ENCODE measurements at regions not wholly inside any gene's neighbourhood (a gene's known extent, or its start where the extent isn't known, plus 50 kb on each side); places are given as distances from the start of the nearest gene placed in this dataset.

GRCh38 chr12:78494911-78495310 is 369.7 kb upstream of the SYT1 start:
- DNase-seq (no peak), ATAC-seq (ENCODE audit: poor library complexity) (no peak)
- H3K9me3 Mint-ChIP-seq, result peaks cover 4% of the 10 kb centered on the region
- Histone ChIP-seq H3K4me3 (ENCODE audit: low read length) (no peak overlapping the region), H3K27ac (ENCODE audit: low read depth in 1 of 2, low read length in 2 of 2) (no peak overlapping the region), H3K4me1 (ENCODE audit: insufficient read depth, low read length) (no peaks in the 10 kb centered on the region), H3K27me3 (ENCODE audit: control insufficient read depth in 1 of 2, insufficient read depth in 2 of 2, low read length in 2 of 2) (no peaks in the 10 kb centered on the region), H3K36me3 (ENCODE audit: insufficient read depth, low read length) (no peaks in the 10 kb centered on the region), H3K9me3 (ENCODE audit: control insufficient read depth in 1 of 2, insufficient read depth in 1 of 2, low read length in 2 of 2) (peaks cover 0 to 3% of the 10 kb centered on the region in 2 experiments)
- no peak overlapping the region for H3K4me3 Mint-ChIP-seq
- H3K4me1 Mint-ChIP-seq (ENCODE audit: low read depth), result no peaks in the 10 kb centered on the region
- intact Hi-C loops (cut with DNase I, micrococcal nuclease), result no loop called here
- H3K36me3 Mint-ChIP-seq (ENCODE audit: low read depth), result no peaks in the 10 kb centered on the region
- no peak for TF ChIP-seq CTCF (IDR thresholded peaks at IDR 0.05)
- no peak overlapping the region for H3K27ac Mint-ChIP-seq
- ChIA-PET CTCF (no interaction called here), POLR2A (no interaction called here)
- no peaks in the 10 kb centered on the region for H3K27me3 Mint-ChIP-seq

- H3K27me3 Mint-ChIP-seq, result no peaks in the 10 kb centered on the region
- H3K4me1 Mint-ChIP-seq (ENCODE audit: low read depth), result no peaks in the 10 kb centered on the region
- Histone ChIP-seq H3K4me3 (ENCODE audit: low read length) (no peak overlapping the region), H3K27ac (ENCODE audit: low read depth in 1 of 2, low read length in 2 of 2) (no peak overlapping the region), H3K4me1 (ENCODE audit: insufficient read depth, low read length) (no peaks in the 10 kb centered on the region), H3K9me3 (ENCODE audit: control insufficient read depth in 1 of 2, insufficient read depth in 1 of 2, low read length in 2 of 2) (peaks cover 0 to 5% of the 10 kb centered on the region in 2 experiments), H3K27me3 (ENCODE audit: control insufficient read depth in 1 of 2, insufficient read depth in 2 of 2, low read length in 2 of 2) (no peaks in the 10 kb centered on the region), H3K36me3 (ENCODE audit: insufficient read depth, low read length) (no peaks in the 10 kb centered on the region)
- DNase-seq, result no peak
- ChIA-PET POLR2A (no interaction called here), CTCF (no interaction called here)
- H3K9me3 Mint-ChIP-seq, result peaks cover 2% of the 10 kb centered on the region
- H3K36me3 Mint-ChIP-seq (ENCODE audit: low read depth), result no peaks in the 10 kb centered on the region
- no peak overlapping the region for H3K27ac Mint-ChIP-seq
- intact Hi-C loops (cut with DNase I, micrococcal nuclease), result no loop called here
- ATAC-seq (ENCODE audit: poor library complexity), result no peak
- no peak overlapping the region for H3K4me3 Mint-ChIP-seq
- no peak for TF ChIP-seq CTCF (IDR thresholded peaks at IDR 0.05)
These were observed 362.7 kb upstream of the SYT1 start for GRCh38 chr12:78501825-78502224.

- no peaks in the 10 kb centered on the region for H3K27me3 ChIP-seq (ENCODE audit: control insufficient read depth in 1 of 2, insufficient read depth in 2 of 2, low read length in 2 of 2)
- ChIA-PET CTCF (no interaction called here), POLR2A (no interaction called here)
These were observed 345.2 kb upstream of the SYT1 start for GRCh38 chr12:78519422-78519821.

More at GRCh38 chr12:78519422-78519821, 345.2 kb upstream of the SYT1 start:
- H3K9me3 Mint-ChIP-seq, result peaks cover 20% of the 10 kb centered on the region
- no peak for TF ChIP-seq CTCF (IDR thresholded peaks at IDR 0.05)
- no peak overlapping the region for H3K4me3 Mint-ChIP-seq
- H3K4me1 Mint-ChIP-seq (ENCODE audit: low read depth), result no peaks in the 10 kb centered on the region
- no peaks in the 10 kb centered on the region for H3K4me1 ChIP-seq (ENCODE audit: insufficient read depth, low read length)
- H3K9me3 ChIP-seq (ENCODE audit: control insufficient read depth in 1 of 2, insufficient read depth in 1 of 2, low read length in 2 of 2), result peaks cover 0 to 6% of the 10 kb centered on the region in 2 experiments
- no peak for ATAC-seq (ENCODE audit: poor library complexity)
- H3K27ac ChIP-seq (ENCODE audit: low read depth in 1 of 2, low read length in 2 of 2), result no peak overlapping the region
- H3K4me3 ChIP-seq (ENCODE audit: low read length), result no peak overlapping the region
- no peak for DNase-seq
- intact Hi-C loops (cut with DNase I, micrococcal nuclease), result no loop called here
- H3K27ac Mint-ChIP-seq, result no peak overlapping the region
- H3K36me3 ChIP-seq (ENCODE audit: insufficient read depth, low read length), result no peaks in the 10 kb centered on the region
- H3K36me3 Mint-ChIP-seq (ENCODE audit: low read depth), result no peaks in the 10 kb centered on the region
- no peaks in the 10 kb centered on the region for H3K27me3 Mint-ChIP-seq
